GM23338 (cell line): ENCODE measurements at regions not wholly inside any gene's neighbourhood (a gene's known extent, or its start where the extent isn't known, plus 50 kb on each side); places are given as distances from the start of the nearest gene placed in this dataset.

Experiments used
- ATAC-seq: fragments of 200-7000 bp; cut with Tn5 transposase; 3 replicates; pipeline ENCODE4 v1.9.1; 2020
- DNase-seq: peaks from one replicate; pipeline ENCODE4 v3.0.0-alpha.2; 2015; ENCODE audit warnings: low spot score
- H2AFZ ChIP-seq: fragments of 200-600 bp; sonication (generic); 2 replicates; pipeline ENCODE4 v1.8.0; 2016; ENCODE audit warnings: antibody characterized with exemption, mild to moderate bottlenecking, moderate library complexity
- H3F3A ChIP-seq: fragments of 200-600 bp; sonication (generic); replicated peaks from 2 replicates; pipeline ENCODE4 v1.8.0; 2017; ENCODE audit warnings: antibody characterized with exemption, mixed run types, low read depth
- H3K27ac ChIP-seq: fragments of 200-600 bp; sonication (generic); 2 replicates; pipeline ENCODE4 v1.6.1; 2016; ENCODE audit warnings: low read depth
- H3K27me3 ChIP-seq: fragments of 200-600 bp; sonication (generic); 2 replicates; pipeline ENCODE4 v1.8.0; 2016; ENCODE audit warnings: mild to moderate bottlenecking, mixed run types, moderate library complexity; ENCODE audit not compliant: insufficient read depth
- H3K36me3 ChIP-seq: fragments of 200-600 bp; sonication (generic); 2 replicates; pipeline ENCODE4 v1.8.0; 2016; ENCODE audit warnings: mild to moderate bottlenecking; ENCODE audit not compliant: insufficient read depth
- H3K4me1 ChIP-seq: fragments of 200-600 bp; sonication (generic); 2 replicates; pipeline ENCODE4 v1.8.0; 2016; ENCODE audit warnings: mild to moderate bottlenecking, moderate library complexity; ENCODE audit not compliant: insufficient read depth
- H3K4me2 ChIP-seq: fragments of 200-600 bp; sonication (generic); 2 replicates; pipeline ENCODE4 v1.7.1; 2017; ENCODE audit warnings: mixed run types
- H3K4me3 ChIP-seq: fragments of 200-600 bp; sonication (generic); 2 replicates; pipeline ENCODE4 v1.6.1; 2016; ENCODE audit warnings: mixed run types
- H3K79me2 ChIP-seq: fragments of 200-600 bp; sonication (generic); replicated peaks from 2 replicates; pipeline ENCODE4 v1.8.0; 2017; ENCODE audit warnings: mild to moderate bottlenecking; ENCODE audit not compliant: insufficient read depth
- H3K9me2 ChIP-seq: fragments of 200-600 bp; sonication (generic); 2 replicates; pipeline ENCODE4 v1.8.0; 2017; ENCODE audit not compliant: insufficient read depth
- H4K20me1 ChIP-seq: fragments of 200-600 bp; sonication (generic); replicated peaks from 2 replicates; pipeline ENCODE4 v1.8.0; 2017; ENCODE audit warnings: mild to moderate bottlenecking; ENCODE audit not compliant: insufficient read depth
- H3K27ac Mint-ChIP-seq: 2 replicates; pipeline ENCODE4 v1.8.0; 2020; ENCODE audit warnings: inconsistent platforms, mild to moderate bottlenecking, moderate library complexity, mixed read lengths
- H3K27me3 Mint-ChIP-seq: 3 replicates; pipeline ENCODE4 v1.8.0; 2022; ENCODE audit warnings: low read depth, mild to moderate bottlenecking, moderate library complexity, mixed read lengths, inconsistent platforms; ENCODE audit not compliant: insufficient read depth, poor library complexity
- H3K36me3 Mint-ChIP-seq: 3 replicates; pipeline ENCODE4 v1.8.0; 2021; ENCODE audit warnings: low read depth, mild to moderate bottlenecking, inconsistent platforms, moderate library complexity, mixed read lengths
- H3K4me1 Mint-ChIP-seq: 3 replicates; pipeline ENCODE4 v1.8.0; 2020; ENCODE audit warnings: mild to moderate bottlenecking, inconsistent platforms, mixed read lengths
- H3K4me3 Mint-ChIP-seq: 3 replicates; pipeline ENCODE4 v1.8.0; 2021; ENCODE audit warnings: moderate library complexity, mild to moderate bottlenecking, inconsistent platforms, mixed read lengths
- H3K9me3 Mint-ChIP-seq: 3 replicates; pipeline ENCODE4 v1.8.0; 2020; ENCODE audit warnings: moderate library complexity, mild to moderate bottlenecking, inconsistent platforms, mixed read lengths
- CREB1 ChIP-seq: fragments of 250-450 bp; sonication (Bioruptor Pico); IDR thresholded peaks from 2 replicates; pipeline ENCODE4 v1.5.0; 2020; ENCODE audit warnings: low read depth, mild to moderate bottlenecking, moderate library complexity
- ETS1 ChIP-seq: IDR thresholded peaks from 2 replicates; pipeline ENCODE4 v1.6.1; 2016; ENCODE audit warnings: antibody characterized with exemption
- EZH2 ChIP-seq: fragments of 200-600 bp; sonication (generic); IDR thresholded peaks from one replicate; pipeline ENCODE4 v1.8.0; 2017; ENCODE audit warnings: antibody characterized with exemption, mild to moderate bottlenecking, low read depth; ENCODE audit not compliant: unreplicated experiment
- JUNB ChIP-seq: IDR thresholded peaks from one replicate; pipeline ENCODE4 v1.6.1; 2016; ENCODE audit warnings: antibody characterized with exemption; ENCODE audit not compliant: unreplicated experiment
- NANOG ChIP-seq: IDR thresholded peaks from 2 replicates; pipeline ENCODE4 v1.6.1; 2016; ENCODE audit warnings: antibody characterized with exemption, borderline replicate concordance
- POLR2AphosphoS5 ChIP-seq: IDR thresholded peaks from 2 replicates; pipeline ENCODE4 v1.6.1; 2016; ENCODE audit warnings: antibody characterized with exemption, low read depth
- ZNF114 ChIP-seq: fragments of 250-450 bp; sonication (Bioruptor Pico); IDR thresholded peaks from 2 replicates; pipeline ENCODE4 v1.5.0; 2020; ENCODE audit warnings: mild to moderate bottlenecking, moderate library complexity
- ZNF331 ChIP-seq: fragments of 250-450 bp; sonication (Bioruptor Pico); IDR thresholded peaks from 2 replicates; pipeline ENCODE4 v1.5.0; 2020; ENCODE audit warnings: low read depth, mild to moderate bottlenecking, moderate library complexity
- ZNF462 ChIP-seq: fragments of 250-450 bp; sonication (Bioruptor Pico); IDR thresholded peaks from 2 replicates; pipeline ENCODE4 v1.5.0; 2020; ENCODE audit warnings: mild to moderate bottlenecking, moderate library complexity
- TF ChIP-seq, protein P1 (sequence below): IDR thresholded peaks from one replicate; pipeline ENCODE4 v1.6.1; 2018; ENCODE audit warnings: antibody characterized with exemption; ENCODE audit not compliant: unreplicated experiment

- H3K27me3 ChIP-seq = no peaks in the 10 kb centered on the region
- no peaks in the 10 kb centered on the region for H3K4me1 ChIP-seq
- H3K9me2 ChIP-seq = no peaks in the 10 kb centered on the region
- H3K36me3 ChIP-seq = peaks cover 5% of the 10 kb centered on the region
- no peaks in the 10 kb centered on the region for H3F3A ChIP-seq
- H3K79me2 ChIP-seq = no peaks in the 10 kb centered on the region
- H3K27ac ChIP-seq = no peak overlapping the region
- TF ChIP-seq NANOG = no peak
- TF ChIP-seq JUNB = no peak
- no peak for TF ChIP-seq ZNF331
- TF ChIP-seq CREB1 = no peak
- TF ChIP-seq ZNF114 (CRISPR knock-in tag) = no peak
- TF ChIP-seq ZNF462 = no peak
- TF ChIP-seq, protein P1, sequence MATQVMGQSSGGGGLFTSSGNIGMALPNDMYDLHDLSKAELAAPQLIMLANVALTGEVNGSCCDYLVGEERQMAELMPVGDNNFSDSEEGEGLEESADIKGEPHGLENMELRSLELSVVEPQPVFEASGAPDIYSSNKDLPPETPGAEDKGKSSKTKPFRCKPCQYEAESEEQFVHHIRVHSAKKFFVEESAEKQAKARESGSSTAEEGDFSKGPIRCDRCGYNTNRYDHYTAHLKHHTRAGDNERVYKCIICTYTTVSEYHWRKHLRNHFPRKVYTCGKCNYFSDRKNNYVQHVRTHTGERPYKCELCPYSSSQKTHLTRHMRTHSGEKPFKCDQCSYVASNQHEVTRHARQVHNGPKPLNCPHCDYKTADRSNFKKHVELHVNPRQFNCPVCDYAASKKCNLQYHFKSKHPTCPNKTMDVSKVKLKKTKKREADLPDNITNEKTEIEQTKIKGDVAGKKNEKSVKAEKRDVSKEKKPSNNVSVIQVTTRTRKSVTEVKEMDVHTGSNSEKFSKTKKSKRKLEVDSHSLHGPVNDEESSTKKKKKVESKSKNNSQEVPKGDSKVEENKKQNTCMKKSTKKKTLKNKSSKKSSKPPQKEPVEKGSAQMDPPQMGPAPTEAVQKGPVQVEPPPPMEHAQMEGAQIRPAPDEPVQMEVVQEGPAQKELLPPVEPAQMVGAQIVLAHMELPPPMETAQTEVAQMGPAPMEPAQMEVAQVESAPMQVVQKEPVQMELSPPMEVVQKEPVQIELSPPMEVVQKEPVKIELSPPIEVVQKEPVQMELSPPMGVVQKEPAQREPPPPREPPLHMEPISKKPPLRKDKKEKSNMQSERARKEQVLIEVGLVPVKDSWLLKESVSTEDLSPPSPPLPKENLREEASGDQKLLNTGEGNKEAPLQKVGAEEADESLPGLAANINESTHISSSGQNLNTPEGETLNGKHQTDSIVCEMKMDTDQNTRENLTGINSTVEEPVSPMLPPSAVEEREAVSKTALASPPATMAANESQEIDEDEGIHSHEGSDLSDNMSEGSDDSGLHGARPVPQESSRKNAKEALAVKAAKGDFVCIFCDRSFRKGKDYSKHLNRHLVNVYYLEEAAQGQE = no peak
- TF ChIP-seq ETS1 = no peak
- TF ChIP-seq POLR2AphosphoS5 = no peak
- TF ChIP-seq EZH2 = no peak
- H3K27me3 Mint-ChIP-seq = no peaks in the 10 kb centered on the region
- no peaks in the 10 kb centered on the region for H3K4me1 Mint-ChIP-seq
- peaks cover 29% of the 10 kb centered on the region for H3K9me3 Mint-ChIP-seq
- no peak for ATAC-seq
- no peaks in the 10 kb centered on the region for H4K20me1 ChIP-seq
- no peak for DNase-seq
- H2AFZ ChIP-seq = no peak overlapping the region
- no peak overlapping the region for H3K27ac Mint-ChIP-seq
- peaks cover 12% of the 10 kb centered on the region; the same call in 2 of the 3 replicates for H3K36me3 Mint-ChIP-seq
- no peak overlapping the region for H3K4me3 ChIP-seq
- H3K4me3 Mint-ChIP-seq = no peak overlapping the region
- no peak overlapping the region for H3K4me2 ChIP-seq
Observed at GRCh38 chr10:83254698-83255097, 884.6 kb upstream of the GHITM start.
